Upper lobe of left lung (tissue), 4 donors: ENCODE measurements at regions not wholly inside any gene's neighbourhood (a gene's known extent, or its start where the extent isn't known, plus 50 kb on each side); places are given as distances from the start of the nearest gene placed in this dataset.

ENCODE experiments used
- CTCF ChIP-seq, 6 experiments: fragments of 450-650 bp in 4 of 6; fragments of 200-600 bp in 2 of 6; sonication (generic) in 2 of 6; IDR thresholded peaks; one replicate each; pipeline ENCODE4 v1.5.1; 2016 to 2019; ENCODE audit warnings: antibody characterized with exemption in 6 of 6
- EP300 ChIP-seq, 4 donors: sonication (generic); formaldehyde crosslinking; IDR thresholded peaks; one replicate each; pipeline ENCODE4 v1.5.1; 2017; ENCODE audit warnings: antibody characterized with exemption in 4 of 4, control low read depth in 2 of 4
- POLR2A ChIP-seq, 4 donors: fragments of 450-650 bp; IDR thresholded peaks; one replicate each; pipeline ENCODE4 v1.5.1; 2016 to 2017; ENCODE audit warnings: antibody characterized with exemption in 4 of 4, mild to moderate bottlenecking in 2 of 4

DNA sequence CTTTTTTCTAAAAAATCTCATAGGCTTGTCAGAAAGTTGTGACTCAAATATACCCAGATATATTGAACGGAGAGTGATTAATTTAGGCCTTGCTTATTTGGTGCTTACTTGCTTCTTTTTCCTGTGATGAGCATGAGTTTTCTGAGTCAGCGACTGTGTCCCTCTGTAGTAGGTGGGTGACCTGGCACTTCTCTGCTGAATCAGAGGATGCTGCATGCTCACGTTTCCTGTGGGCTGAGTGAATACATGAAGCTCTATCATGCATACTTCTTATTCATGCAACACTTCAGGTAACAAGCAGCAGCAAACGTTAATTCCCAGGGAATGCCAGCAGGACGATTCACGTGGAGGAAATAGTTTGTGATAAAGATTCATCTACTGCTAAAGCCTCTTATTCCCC lies 245.0 kb downstream of the KLF5 start:
- no peak for TF ChIP-seq POLR2A (IDR thresholded peaks at IDR 0.05)
- no peak for TF ChIP-seq CTCF (IDR thresholded peaks at IDR 0.05)
- TF ChIP-seq EP300 (IDR thresholded peaks at IDR 0.05): no peak
